ENCODE measurements at regions not wholly inside any gene's neighbourhood (a gene's known extent, or its start where the extent isn't known, plus 50 kb on each side); places are given as distances from the start of the nearest gene placed in this dataset.

DNA sequence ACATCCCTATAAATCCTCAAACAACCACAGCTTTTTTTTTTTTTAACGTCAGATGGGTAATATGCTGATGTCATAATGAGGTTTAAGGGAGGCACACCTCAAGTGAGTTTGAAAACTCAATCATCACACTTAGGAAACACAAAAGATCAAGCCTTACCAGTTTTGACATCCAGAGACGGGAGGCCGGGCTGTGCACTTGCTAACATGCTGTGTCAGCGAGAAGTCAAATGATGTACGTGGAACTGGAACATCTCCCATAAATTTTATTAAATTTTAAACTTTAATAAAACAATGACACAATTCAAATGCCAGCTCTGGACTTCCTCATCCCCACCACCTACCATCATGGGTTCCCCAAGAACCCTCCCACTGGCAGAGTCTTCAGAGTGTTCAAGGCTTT lies 117.6 kb downstream of the C5orf15 start:
- no peak for ATAC-seq

DNA sequence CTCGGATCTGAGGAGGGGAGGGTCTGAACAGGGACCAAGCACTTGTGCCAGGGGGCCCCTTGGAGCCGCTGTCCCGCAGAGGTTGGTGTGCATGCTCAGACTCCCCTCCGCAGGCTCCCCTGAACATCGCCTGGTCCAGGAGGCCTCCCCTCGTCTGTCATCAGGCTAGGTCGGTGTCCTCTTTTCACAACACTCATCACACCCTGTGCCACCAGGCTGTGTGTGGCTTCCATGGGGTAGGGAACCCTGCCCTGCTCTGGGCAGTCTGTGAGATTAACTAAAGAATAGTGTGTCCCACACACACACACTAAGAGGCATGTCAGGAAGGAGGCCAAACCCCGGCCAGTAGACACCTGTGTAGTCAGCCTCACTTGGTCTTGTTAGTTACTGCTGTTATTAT lies 119.3 kb downstream of the C5orf15 start:
- TF ChIP-seq EZH2phosphoT487 (IDR thresholded peaks at IDR 0.05; ENCODE audit: borderline replicate concordance, low read length) (no peak), EZH2 (IDR thresholded peaks at IDR 0.05; ENCODE audit: low read length, unreplicated experiment) (no peak)
- TF ChIP-seq, protein P1, sequence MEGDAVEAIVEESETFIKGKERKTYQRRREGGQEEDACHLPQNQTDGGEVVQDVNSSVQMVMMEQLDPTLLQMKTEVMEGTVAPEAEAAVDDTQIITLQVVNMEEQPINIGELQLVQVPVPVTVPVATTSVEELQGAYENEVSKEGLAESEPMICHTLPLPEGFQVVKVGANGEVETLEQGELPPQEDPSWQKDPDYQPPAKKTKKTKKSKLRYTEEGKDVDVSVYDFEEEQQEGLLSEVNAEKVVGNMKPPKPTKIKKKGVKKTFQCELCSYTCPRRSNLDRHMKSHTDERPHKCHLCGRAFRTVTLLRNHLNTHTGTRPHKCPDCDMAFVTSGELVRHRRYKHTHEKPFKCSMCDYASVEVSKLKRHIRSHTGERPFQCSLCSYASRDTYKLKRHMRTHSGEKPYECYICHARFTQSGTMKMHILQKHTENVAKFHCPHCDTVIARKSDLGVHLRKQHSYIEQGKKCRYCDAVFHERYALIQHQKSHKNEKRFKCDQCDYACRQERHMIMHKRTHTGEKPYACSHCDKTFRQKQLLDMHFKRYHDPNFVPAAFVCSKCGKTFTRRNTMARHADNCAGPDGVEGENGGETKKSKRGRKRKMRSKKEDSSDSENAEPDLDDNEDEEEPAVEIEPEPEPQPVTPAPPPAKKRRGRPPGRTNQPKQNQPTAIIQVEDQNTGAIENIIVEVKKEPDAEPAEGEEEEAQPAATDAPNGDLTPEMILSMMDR (conservative IDR thresholded peaks at IDR 0.05; ENCODE audit: low read depth, low read length): no peak
- intact Hi-C loops (cut with micrococcal nuclease): no loop called here
- no peak for ATAC-seq
- H3K36me3 ChIP-seq (ENCODE audit: low read depth, low read length): no peaks in the 10 kb centered on the region
- H3K4me3 ChIP-seq (ENCODE audit: low read length): no peak overlapping the region
- POLR2A ChIA-PET (ENCODE audit: unreplicated experiment): no interaction called here
- H3K4me2 ChIP-seq (ENCODE audit: low read length): no peak overlapping the region
- no peak overlapping the region for H3K9ac ChIP-seq (ENCODE audit: low read length)
- DNase-seq: no peak
- no peaks in the 10 kb centered on the region for H3K9me2 ChIP-seq (replicated peaks; ENCODE audit: low read length)
- peaks cover 4% of the 10 kb centered on the region for H3F3A ChIP-seq (ENCODE audit: low read length, unreplicated experiment)
- no peaks in the 10 kb centered on the region for H4K20me1 ChIP-seq (ENCODE audit: low read length)
- CTCF ChIA-PET: interaction anchor here (0.5 kb wide), 1 partner anchor 238 kb away, joined by 3 read pairs; no protein-coding TSS in a partner anchor
- H2AFZ ChIP-seq (ENCODE audit: low read length): no peak overlapping the region
- no TSS peak for BruUV-seq (replicated peaks)
- H3K27me3 ChIP-seq (ENCODE audit: low read length): no peaks in the 10 kb centered on the region
- H3K79me2 ChIP-seq (ENCODE audit: low read length): no peaks in the 10 kb centered on the region
- H3K9me3 ChIP-seq (ENCODE audit: low read length): no peaks in the 10 kb centered on the region
- H3K27ac ChIP-seq (ENCODE audit: low read length): no peak overlapping the region
- H3K4me1 ChIP-seq (ENCODE audit: insufficient read depth, low read length): peaks cover 18% of the 10 kb centered on the region

More for the DNA sequence above, 117.6 kb downstream of the C5orf15 start:
- H3K36me3 ChIP-seq (ENCODE audit: low read depth, low read length): no peaks in the 10 kb centered on the region
- ChIA-PET POLR2A (ENCODE audit: unreplicated experiment) (no interaction called here), CTCF (no interaction called here)
- no peaks in the 10 kb centered on the region for H3K79me2 ChIP-seq (ENCODE audit: low read length)
- no TSS peak for BruUV-seq (replicated peaks)
- intact Hi-C loops (cut with micrococcal nuclease): no loop called here
- no peak overlapping the region for H3K27ac ChIP-seq (ENCODE audit: low read length)
- TF ChIP-seq EZH2phosphoT487 (IDR thresholded peaks at IDR 0.05; ENCODE audit: borderline replicate concordance, low read length) (no peak), EZH2 (IDR thresholded peaks at IDR 0.05; ENCODE audit: low read length, unreplicated experiment) (no peak)
- TF ChIP-seq, protein P1 (conservative IDR thresholded peaks at IDR 0.05; ENCODE audit: low read depth, low read length): no peak
- H3K27me3 ChIP-seq (ENCODE audit: low read length): no peaks in the 10 kb centered on the region
- peaks cover 18% of the 10 kb centered on the region for H3K4me1 ChIP-seq (ENCODE audit: insufficient read depth, low read length)
- H3K4me2 ChIP-seq (ENCODE audit: low read length): no peak overlapping the region
- no peaks in the 10 kb centered on the region for H3K9me2 ChIP-seq (replicated peaks; ENCODE audit: low read length)
- H2AFZ ChIP-seq (ENCODE audit: low read length): no peak overlapping the region
- H3F3A ChIP-seq (ENCODE audit: low read length, unreplicated experiment): peaks cover 4% of the 10 kb centered on the region
- no peaks in the 10 kb centered on the region for H4K20me1 ChIP-seq (ENCODE audit: low read length)
- no peak overlapping the region for H3K4me3 ChIP-seq (ENCODE audit: low read length)
- no peak overlapping the region for H3K9ac ChIP-seq (ENCODE audit: low read length)
- no peak for DNase-seq
- H3K9me3 ChIP-seq (ENCODE audit: low read length): no peaks in the 10 kb centered on the region

DNA sequence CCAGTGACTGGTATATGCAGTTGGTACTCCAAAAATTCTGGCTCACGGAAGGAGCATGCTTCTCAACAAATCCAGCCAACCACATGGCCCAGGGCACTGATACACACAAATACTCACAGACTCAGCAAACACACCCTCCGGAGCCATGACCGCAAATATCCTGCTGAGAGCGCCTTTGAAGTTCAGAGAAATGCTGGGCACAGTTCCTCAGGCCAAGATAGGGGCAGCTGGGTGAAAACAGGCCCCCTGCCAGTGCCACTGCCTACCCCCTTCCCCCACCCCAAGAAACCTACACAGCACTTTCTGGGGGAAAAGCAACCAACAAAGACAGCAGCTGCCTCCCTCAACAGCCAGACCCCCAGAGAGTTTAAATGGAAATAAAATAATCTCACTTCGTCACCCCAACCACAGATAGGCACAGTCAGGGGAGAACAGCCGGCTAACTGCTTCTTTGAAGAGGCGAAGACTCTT lies 120.0 kb downstream of the C5orf15 start:
- ChIA-PET CTCF (no interaction called here), POLR2A (ENCODE audit: unreplicated experiment) (no interaction called here)
- Histone ChIP-seq H4K20me1 (ENCODE audit: low read length) (no peaks in the 10 kb centered on the region), H3K36me3 (ENCODE audit: low read depth, low read length) (no peaks in the 10 kb centered on the region), H3F3A (ENCODE audit: low read length, unreplicated experiment) (peaks cover 4% of the 10 kb centered on the region), H3K4me3 (ENCODE audit: low read length) (no peak overlapping the region), H3K79me2 (ENCODE audit: low read length) (no peaks in the 10 kb centered on the region), H2AFZ (ENCODE audit: low read length) (no peak overlapping the region), H3K27ac (ENCODE audit: low read length) (peak overlapping the region; percentile 74), H3K4me1 (ENCODE audit: insufficient read depth, low read length) (peaks cover 18% of the 10 kb centered on the region), H3K9ac (ENCODE audit: low read length) (no peak overlapping the region), H3K4me2 (ENCODE audit: low read length) (peak overlapping the region; percentile 34), H3K9me2 (replicated peaks; ENCODE audit: low read length) (no peaks in the 10 kb centered on the region), H3K9me3 (ENCODE audit: low read length) (no peaks in the 10 kb centered on the region), H3K27me3 (ENCODE audit: low read length) (no peaks in the 10 kb centered on the region)
- intact Hi-C loops (cut with micrococcal nuclease): no loop called here
- ATAC-seq (peak; percentile 95), DNase-seq (peak; percentile 84)
- TF ChIP-seq, protein P1 (conservative IDR thresholded peaks at IDR 0.05; ENCODE audit: low read depth, low read length): no peak
- TF ChIP-seq EZH2phosphoT487 (IDR thresholded peaks at IDR 0.05; ENCODE audit: borderline replicate concordance, low read length) (no peak), EZH2 (IDR thresholded peaks at IDR 0.05; ENCODE audit: low read length, unreplicated experiment) (no peak)
- BruUV-seq (replicated peaks): no TSS peak

Data from PC-3 (cell line).